SU-DHL-6 (cell line): ENCODE measurements at regions not wholly inside any gene's neighbourhood (a gene's known extent, or its start where the extent isn't known, plus 50 kb on each side); places are given as distances from the start of the nearest gene placed in this dataset.

Source experiments
- CTCF ChIP-seq: fragments of 200-600 bp; sonication (generic); IDR thresholded peaks from one replicate; pipeline ENCODE4 v1.5.1; 2017; ENCODE audit warnings: antibody characterized with exemption, mild to moderate bottlenecking, low read length, moderate library complexity; ENCODE audit not compliant: insufficient read depth, poor library complexity, severe bottlenecking
- EZH2phosphoT487 ChIP-seq: fragments of 200-600 bp; sonication (generic), shearing (Covaris generic); conservative IDR thresholded peaks from 2 replicates; pipeline ENCODE4 v1.6.1; 2018; ENCODE audit warnings: mild to moderate bottlenecking, antibody characterized with exemption, low read length, moderate library complexity, mixed read lengths

- TF ChIP-seq CTCF (no peak), EZH2phosphoT487 (no peak)
These were observed 190.2 kb upstream of the CPEB2 start for GRCh38 chr4:14812101-14812500.
